Aorta (tissue), 5 donors: ENCODE measurements at regions not wholly inside any gene's neighbourhood (a gene's known extent, or its start where the extent isn't known, plus 50 kb on each side); places are given as distances from the start of the nearest gene placed in this dataset.

Source experiments
- ATAC-seq: fragments of 200-7000 bp; cut with Tn5 transposase; one replicate; pipeline ENCODE4 v1.9.1; 2022; ENCODE audit warnings: moderate library complexity; ENCODE audit not compliant: low FRiP score
- DNase-seq, 2 donors: peaks; one replicate each; pipeline ENCODE4 v3.0.0-alpha.2; 2020
- H3K27ac ChIP-seq, 2 donors: one replicate each; pipeline ENCODE4 v1.5.1; 2013; ENCODE audit warnings: low read length in 2 of 2, mild to moderate bottlenecking in 2 of 2, moderate library complexity in 2 of 2, control low read depth in 1 of 2, inconsistent platforms in 1 of 2, low read depth in 1 of 2
- H3K27me3 ChIP-seq, 2 donors: one replicate each; pipeline ENCODE4 v1.6.1; 2013; ENCODE audit warnings: control low read depth in 1 of 2, low read length in 1 of 2, mild to moderate bottlenecking in 1 of 2, moderate library complexity in 1 of 2; ENCODE audit not compliant: insufficient read depth in 2 of 2, control insufficient read depth in 1 of 2
- H3K36me3 ChIP-seq, 2 donors: one replicate each; pipeline ENCODE4 v1.6.1; 2013; ENCODE audit warnings: control low read depth in 1 of 2, low read length in 1 of 2, mild to moderate bottlenecking in 1 of 2; ENCODE audit not compliant: insufficient read depth in 2 of 2, control insufficient read depth in 1 of 2
- H3K4me1 ChIP-seq, 2 donors: one replicate each; pipeline ENCODE4 v1.6.1; 2013; ENCODE audit warnings: low read length in 2 of 2, control low read depth in 1 of 2, mild to moderate bottlenecking in 1 of 2, moderate library complexity in 1 of 2; ENCODE audit not compliant: insufficient read depth in 2 of 2, control insufficient read depth in 1 of 2
- H3K4me3 ChIP-seq, 2 donors: one replicate each; pipeline ENCODE4 v1.5.1; 2013; ENCODE audit warnings: low read length in 2 of 2, control low read depth in 1 of 2, mild to moderate bottlenecking in 1 of 2
- H3K9me3 ChIP-seq: one replicate; pipeline ENCODE4 v1.6.1; 2013; ENCODE audit warnings: mild to moderate bottlenecking, low read length; ENCODE audit not compliant: control insufficient read depth
- WGBS, 2 donors: extraction: QIAGEN DNeasy Blood & Tissue Kit; methylation state at CpG; one replicate each; pipeline ENCODE4 v1.1.7; 2013; 5-methylcytosine and 5-hydroxymethylcytosine counted together
- intact Hi-C, 2 donors: fragments of 100-400 bp; cut with DNase I; formaldehyde crosslinking; loops; one replicate each; pipeline versions ENCODE4 v1.14.2 to v1.15.0; 2022
- donor health status: healthy with polysubstance abuse.
- donor health status: Bipolar disorder and iron deficiency.
- donor health status: DM: no; HTN: no; CAD: no.
- donor health status: DM: no; HTN: no; CAD: no.
- donor health status: DM: yes; HTN: yes; CAD: no.

DNA sequence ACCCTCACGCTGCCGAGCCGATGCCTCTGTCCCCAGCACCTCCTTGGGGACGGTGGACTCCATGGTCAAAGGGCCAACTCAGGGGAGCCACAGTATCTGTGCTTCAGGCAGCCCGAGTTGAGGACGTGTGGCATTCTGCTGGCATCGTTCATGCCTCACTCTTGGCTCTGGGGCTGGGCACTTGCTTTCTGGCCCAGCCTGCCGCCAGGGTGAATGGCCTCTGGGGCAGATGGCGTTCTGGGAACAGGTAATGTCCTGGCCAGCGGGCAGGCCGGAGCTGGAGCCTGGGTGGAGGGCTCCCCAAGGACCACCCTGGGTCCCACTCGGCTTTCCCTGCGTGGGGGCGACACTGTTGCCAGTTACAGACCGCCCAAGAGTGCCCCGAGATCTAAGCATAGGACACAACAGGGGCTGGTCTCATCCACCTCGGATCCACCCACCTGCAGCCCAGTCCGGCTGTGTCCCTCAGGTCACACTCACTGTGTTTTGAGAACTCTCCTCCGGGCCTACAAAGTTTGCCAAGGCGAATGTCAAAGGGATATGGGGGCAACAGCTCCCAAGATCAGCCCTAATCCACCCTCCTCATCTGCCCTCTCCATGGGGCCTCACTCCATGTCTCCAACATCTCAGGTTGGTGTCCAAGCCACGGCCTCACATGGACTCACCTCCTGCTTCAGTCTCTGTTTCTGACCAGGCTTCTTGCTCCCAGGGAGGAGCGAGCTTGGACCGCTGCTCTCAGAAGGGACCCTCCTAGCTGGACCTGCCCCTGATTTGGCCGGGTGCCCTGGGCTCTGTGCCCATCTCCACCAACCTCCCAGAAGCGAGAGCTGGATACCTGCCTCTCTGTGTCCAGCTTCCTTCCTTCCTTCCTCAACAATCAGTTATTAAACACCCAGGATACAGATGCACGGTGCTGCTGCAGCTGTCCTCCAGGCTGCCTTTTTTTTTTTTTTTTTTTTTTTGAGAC, 60.8 kb downstream of the TMEM235 start:
- H3K27me3 ChIP-seq = no peaks in the 10 kb centered on the region
- no peak overlapping the region for H3K4me3 ChIP-seq
- no peaks in the 10 kb centered on the region for H3K4me1 ChIP-seq
- no peak overlapping the region for H3K27ac ChIP-seq
- intact Hi-C loops = loop anchor here (2.0 to 5.0 kb wide), 2 partner anchors 67 to 75 kb away; no protein-coding TSS in a partner anchor
- ATAC-seq (no peak), DNase-seq (no peak)
- H3K9me3 ChIP-seq = no peaks in the 10 kb centered on the region
- 75 to 81% methylated on average over 26 of the region's 26 CpGs for WGBS, 2 donors
- H3K36me3 ChIP-seq = no peaks in the 10 kb centered on the region

DNA sequence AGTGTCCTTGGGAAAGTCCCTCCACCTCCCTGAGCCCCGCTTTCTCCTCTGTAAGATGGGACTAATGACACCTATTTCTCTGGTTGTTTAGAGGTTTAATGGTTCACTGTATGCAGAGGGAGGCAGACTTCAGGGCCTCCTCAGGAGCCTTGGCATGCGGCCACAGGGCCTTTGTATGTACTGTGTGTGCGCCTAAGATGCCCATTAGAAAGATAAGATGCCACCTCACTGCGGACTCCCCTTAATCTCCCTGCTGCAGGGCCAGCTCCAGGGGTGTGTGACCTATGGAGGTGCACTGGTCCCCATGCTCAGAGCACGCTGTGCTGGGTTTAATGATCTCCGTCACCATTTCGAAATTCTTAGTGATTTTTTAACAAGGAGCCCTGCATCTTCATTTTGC, 59.3 kb downstream of the TMEM235 start:
- no peaks in the 10 kb centered on the region for H3K36me3 ChIP-seq
- no peaks in the 10 kb centered on the region for H3K27me3 ChIP-seq
- H3K4me1 ChIP-seq = no peaks in the 10 kb centered on the region
- WGBS, 2 donors = 95 to 97% methylated on average over 7 of the region's 7 CpGs
- H3K27ac ChIP-seq = no peak overlapping the region
- H3K9me3 ChIP-seq = no peaks in the 10 kb centered on the region
- no peak overlapping the region for H3K4me3 ChIP-seq
- intact Hi-C loops = loop anchor here (2.0 to 5.0 kb wide), 2 partner anchors 68 to 77 kb away; no protein-coding TSS in a partner anchor
- DNase-seq (no peak), ATAC-seq (no peak)
